H1 (cell line): ENCODE measurements at regions not wholly inside any gene's neighbourhood (a gene's known extent, or its start where the extent isn't known, plus 50 kb on each side); places are given as distances from the start of the nearest gene placed in this dataset.

Experiments used
- CTCF ChIA-PET: fragments of 300-600 bp; sonication (Branson Sonifier 250); formaldehyde crosslinking; loops from one replicate; lab custom pipeline; 2021; ENCODE audit not compliant: partially characterized antibody; lab: Charles Lee
- POLR2A ChIA-PET: fragments of 300-600 bp; sonication (Branson Sonifier 250); formaldehyde crosslinking; loops from one replicate; lab custom pipeline; 2021; ENCODE audit warnings: inconsistent platforms; ENCODE audit not compliant: partially characterized antibody; lab: Charles Lee
- DNase-seq, 2 experiments: peaks; one replicate each; pipeline versions ENCODE4 v3.0.0 to v3.0.0-alpha.2; 2010 to 2022; ENCODE audit warnings: low spot score in 2 of 2, low read depth in 1 of 2, mixed read lengths in 1 of 2
- FAIRE-seq: peaks from 2 replicates; lab custom pipeline; 2011; peaks lifted over from hg19 to GRCh38; lab: Jason Lieb, UNC
- H2AFZ ChIP-seq: 2 replicates; pipeline ENCODE4 v1.8.1; 2012; ENCODE audit warnings: low read length, inconsistent platforms
- H2AK5ac ChIP-seq: 2 replicates; pipeline ENCODE4 v1.6.1; 2013; ENCODE audit warnings: low read depth, low read length
- H2BK120ac ChIP-seq: replicated peaks from 2 replicates; pipeline ENCODE3; 2013; ENCODE audit warnings: low read depth, low read length, inconsistent platforms
- H2BK12ac ChIP-seq: 2 replicates; pipeline ENCODE4 v1.6.1; 2013; ENCODE audit warnings: low read depth, low read length
- H2BK15ac ChIP-seq: 2 replicates; pipeline ENCODE4 v1.6.1; 2013; ENCODE audit warnings: low read length
- H2BK20ac ChIP-seq: 2 replicates; pipeline ENCODE4 v1.6.1; 2013; ENCODE audit warnings: low read length
- H2BK5ac ChIP-seq: 2 replicates; pipeline ENCODE4 v1.6.1; 2013; ENCODE audit warnings: low read depth, low read length
- H3K14ac ChIP-seq: 2 replicates; pipeline ENCODE4 v1.6.1; 2013; ENCODE audit warnings: inconsistent platforms; ENCODE audit not compliant: insufficient read length
- H3K18ac ChIP-seq: 2 replicates; pipeline ENCODE4 v1.6.1; 2013; ENCODE audit warnings: low read length; ENCODE audit errors: extremely low read depth
- H3K23ac ChIP-seq: 2 replicates; pipeline ENCODE4 v1.6.1; 2013; ENCODE audit warnings: inconsistent platforms; ENCODE audit not compliant: insufficient read length
- H3K23me2 ChIP-seq: 2 replicates; pipeline ENCODE4 v1.6.1; 2013; ENCODE audit warnings: low read depth, low read length
- H3K27ac ChIP-seq: 2 replicates; pipeline ENCODE4 v1.6.1; 2011; ENCODE audit warnings: low read depth, low read length, inconsistent platforms
- H3K27me3 ChIP-seq, 4 experiments: replicated peaks in 1 of 4; 1 replicate in 1 of 4; 2 replicates in 3 of 4; pipeline versions ENCODE4 v1.6.1 to v1.8.1; 2011 to 2013; ENCODE audit warnings: low read length in 3 of 4, mild to moderate bottlenecking in 3 of 4, inconsistent platforms in 2 of 4, mixed read lengths in 2 of 4, moderate library complexity in 1 of 4; ENCODE audit not compliant: control insufficient read depth in 3 of 4, insufficient read depth in 3 of 4; ENCODE audit errors: extremely low read depth in 1 of 4
- H3K36me3 ChIP-seq, 4 experiments: 2 replicates each; pipeline versions ENCODE4 v1.6.1 to v1.8.1; 2011 to 2013; ENCODE audit warnings: mild to moderate bottlenecking in 4 of 4, low read length in 3 of 4, moderate library complexity in 2 of 4, control low read depth in 1 of 4, inconsistent platforms in 1 of 4; ENCODE audit not compliant: insufficient read depth in 4 of 4, control insufficient read depth in 2 of 4
- H3K4ac ChIP-seq: replicated peaks from 2 replicates; pipeline ENCODE3; 2013; ENCODE audit warnings: low read length, low read depth, mixed read lengths, inconsistent platforms; ENCODE audit not compliant: insufficient read length
- H3K4me1 ChIP-seq, 4 experiments: replicated peaks in 1 of 4; 1 replicate in 1 of 4; 2 replicates in 3 of 4; pipeline versions ENCODE4 v1.6.1 to v1.8.1; 2011 to 2013; ENCODE audit warnings: low read length in 3 of 4, inconsistent platforms in 2 of 4, mixed read lengths in 1 of 4; ENCODE audit not compliant: insufficient read depth in 4 of 4, control insufficient read depth in 3 of 4
- H3K4me2 ChIP-seq, 2 experiments: 2 replicates each; pipeline versions ENCODE4 v1.6.1 to v1.8.1; 2011 to 2013; ENCODE audit warnings: low read depth in 2 of 2, low read length in 2 of 2, control low read depth in 1 of 2, inconsistent platforms in 1 of 2, mild to moderate bottlenecking in 1 of 2; ENCODE audit not compliant: insufficient read depth in 1 of 2
- H3K4me3 ChIP-seq, 4 experiments: fragments of 200-600, 300-600 bp in 1 of 4; sonication (generic), shearing (Covaris generic), sonication (Bioruptor Twin) in 1 of 4; 2 replicates each; pipeline versions ENCODE4 v1.5.1 to v1.8.1; 2011 to 2016; ENCODE audit warnings: low read length in 4 of 4, low read depth in 3 of 4, control low read depth in 2 of 4, inconsistent platforms in 2 of 4, mild to moderate bottlenecking in 2 of 4, mixed read lengths in 1 of 4, moderate library complexity in 1 of 4; ENCODE audit not compliant: insufficient read depth in 2 of 4; ENCODE audit errors: extremely low read depth in 1 of 4
- H3K56ac ChIP-seq: replicated peaks from 2 replicates; pipeline ENCODE3; 2013; ENCODE audit warnings: low read depth, mild to moderate bottlenecking, mixed read lengths, low read length, inconsistent platforms; ENCODE audit not compliant: insufficient read length
- H3K79me1 ChIP-seq: 2 replicates; pipeline ENCODE4 v1.6.1; 2013; ENCODE audit warnings: low read depth, low read length, control low read depth
- H3K79me2 ChIP-seq, 2 experiments: 2 replicates each; pipeline versions ENCODE4 v1.6.1 to v1.8.1; 2012 to 2013; ENCODE audit warnings: low read length in 2 of 2, mild to moderate bottlenecking in 2 of 2, inconsistent platforms in 1 of 2; ENCODE audit not compliant: insufficient read depth in 2 of 2, control insufficient read depth in 1 of 2
- H3K9ac ChIP-seq, 4 experiments: replicated peaks in 1 of 4; 1 replicate in 1 of 4; 2 replicates in 3 of 4; pipeline versions ENCODE4 v1.6.1 to v1.8.1; 2011 to 2013; ENCODE audit warnings: low read depth in 3 of 4, low read length in 3 of 4, control low read depth in 2 of 4, mild to moderate bottlenecking in 2 of 4, moderate library complexity in 2 of 4, inconsistent platforms in 1 of 4; ENCODE audit errors: extremely low read depth in 1 of 4
- H3K9me3 ChIP-seq, 2 experiments: 2 replicates each; pipeline versions ENCODE4 v1.6.1 to v1.8.1; 2012 to 2013; ENCODE audit warnings: mild to moderate bottlenecking in 2 of 2, moderate library complexity in 2 of 2, control low read depth in 1 of 2, inconsistent platforms in 1 of 2, low read depth in 1 of 2, low read length in 1 of 2, mixed read lengths in 1 of 2; ENCODE audit not compliant: insufficient read depth in 2 of 2
- H4K20me1 ChIP-seq, 2 experiments: replicated peaks in 1 of 2; 2 replicates each; pipeline versions ENCODE3 to v1.8.1; 2011 to 2013; ENCODE audit warnings: inconsistent platforms in 2 of 2, low read length in 2 of 2, mild to moderate bottlenecking in 1 of 2; ENCODE audit not compliant: insufficient read depth in 2 of 2, control insufficient read depth in 1 of 2
- H4K5ac ChIP-seq: 2 replicates; pipeline ENCODE4 v1.6.1; 2013; ENCODE audit warnings: low read length, low read depth, mixed read lengths, inconsistent platforms; ENCODE audit not compliant: insufficient read length
- H4K8ac ChIP-seq: 2 replicates; pipeline ENCODE4 v1.8.0; 2013; ENCODE audit warnings: mild to moderate bottlenecking, moderate library complexity, low read length, inconsistent platforms; ENCODE audit not compliant: insufficient read depth; ENCODE audit errors: extremely low read depth
- H4K91ac ChIP-seq: replicated peaks from 2 replicates; pipeline ENCODE3; 2013; ENCODE audit warnings: low read length, mixed read lengths, inconsistent platforms; ENCODE audit not compliant: insufficient read length
- CHD2 ChIP-seq: IDR thresholded peaks from 2 replicates; pipeline ENCODE4 v1.6.1; 2012; ENCODE audit warnings: low read length, improper control_type of control experiment
- JUN ChIP-seq: IDR thresholded peaks from 2 replicates; pipeline ENCODE4 v1.6.1; 2011; ENCODE audit warnings: low read depth, mild to moderate bottlenecking, improper control_type of control experiment, low read length
- NANOG ChIP-seq: IDR thresholded peaks from 2 replicates; pipeline ENCODE4 v1.6.1; 2011; ENCODE audit warnings: low read length, low read depth, mild to moderate bottlenecking, inconsistent platforms; ENCODE audit not compliant: insufficient read depth, poor library complexity, severe bottlenecking
- NRF1 ChIP-seq: IDR thresholded peaks from 2 replicates; pipeline ENCODE4 v1.6.1; 2011; ENCODE audit warnings: mild to moderate bottlenecking, low read depth, low read length, improper control_type of control experiment
- RFX5 ChIP-seq: IDR thresholded peaks from 2 replicates; pipeline ENCODE4 v1.6.1; 2011; ENCODE audit warnings: low read depth, low read length, improper control_type of control experiment, borderline replicate concordance
- TAF1 ChIP-seq: IDR thresholded peaks from 2 replicates; pipeline ENCODE4 v1.6.1; 2011; ENCODE audit warnings: mild to moderate bottlenecking, low read depth, low read length
- TEAD4 ChIP-seq: IDR thresholded peaks from 2 replicates; pipeline ENCODE4 v1.6.1; 2012; ENCODE audit warnings: low read depth, low read length, inconsistent platforms, mixed read lengths
- WGBS, 2 experiments: shearing (Covaris generic) in 1 of 2; methylation state at CpG; one replicate each; pipeline versions ENCODE4 v1.1.6 to v1.1.7; 2013 to 2015; ENCODE audit warnings: low lambda C conversion rate in 2 of 2, mixed read lengths in 2 of 2, inconsistent platforms in 1 of 2, low coverage in 1 of 2, missing lambda C conversion rate in 1 of 2; ENCODE audit not compliant: insufficient replicate concordance in 2 of 2, insufficient coverage in 1 of 2, insufficient read length in 1 of 2; ENCODE audit errors: extremely low coverage in 1 of 2, missing lambda C conversion rate in 1 of 2; 5-methylcytosine and 5-hydroxymethylcytosine counted together

- TF ChIP-seq NRF1 (no peak), CHD2 (no peak), RFX5 (no peak), NANOG (no peak), TEAD4 (no peak), TAF1 (no peak), JUN (no peak)
- TF ChIP-seq, all 59 proteins: peak for 0
- H4K91ac ChIP-seq: no peak overlapping the region
- H3K23me2 ChIP-seq: no peaks in the 10 kb centered on the region
- H4K20me1 ChIP-seq: no peaks in the 10 kb centered on the region
- no peak overlapping the region for H3K4ac ChIP-seq
- no peaks in the 10 kb centered on the region for H3K27me3 ChIP-seq
- no peak overlapping the region for H3K27ac ChIP-seq
- H4K8ac ChIP-seq: no peak overlapping the region; the same call in 1 of the 2 replicates
- no peak overlapping the region for H3K56ac ChIP-seq
- ChIA-PET POLR2A (interaction anchor here (0.5 to 0.7 kb wide), 2 partner anchors 9 to 13 kb away, joined by 3 read pairs; no protein-coding TSS in a partner anchor), CTCF (interaction anchor here (1.4 kb wide), 1 partner anchor 12 kb away, joined by 3 read pairs; no protein-coding TSS in a partner anchor)
- H2BK12ac ChIP-seq: no peak overlapping the region
- H4K5ac ChIP-seq: no peak overlapping the region
- no peak for DNase-seq
- H3K4me3 ChIP-seq: no peak overlapping the region
- no peaks in the 10 kb centered on the region for H3K36me3 ChIP-seq
- WGBS, 2 experiments: 88 to 100% methylated on average over 3 to 19 of the region's 19 CpGs
- no peak overlapping the region for H2BK20ac ChIP-seq
- no peak overlapping the region for H3K4me2 ChIP-seq
- peaks cover 0 to 32% of the 10 kb centered on the region in 2 experiments; a peak in 2 of 4 replicates for H3K79me2 ChIP-seq
- peaks cover 0 to 12% (median 5%) of the 10 kb centered on the region in 4 experiments; a peak in 4 of 7 replicates for H3K4me1 ChIP-seq
- H2BK120ac ChIP-seq: no peak overlapping the region
- no peak overlapping the region for H3K18ac ChIP-seq
- no peak overlapping the region for H3K23ac ChIP-seq
- no peak overlapping the region for H2AK5ac ChIP-seq
- no peak overlapping the region for H2BK15ac ChIP-seq
- no peak overlapping the region for H3K14ac ChIP-seq
- no peak overlapping the region for H3K9ac ChIP-seq
- no peak for FAIRE-seq
- no peak overlapping the region for H2BK5ac ChIP-seq
- H2AFZ ChIP-seq: no peak overlapping the region
- H3K9me3 ChIP-seq: no peaks in the 10 kb centered on the region
- no peaks in the 10 kb centered on the region for H3K79me1 ChIP-seq
These were observed 67.2 kb upstream of the TENM3 start for GRCh38 chr4:182175788-182176519.
